ENCODE measurements at regions not wholly inside any gene's neighbourhood (a gene's known extent, or its start where the extent isn't known, plus 50 kb on each side); places are given as distances from the start of the nearest gene placed in this dataset.

- TF ChIP-seq, protein P1, sequence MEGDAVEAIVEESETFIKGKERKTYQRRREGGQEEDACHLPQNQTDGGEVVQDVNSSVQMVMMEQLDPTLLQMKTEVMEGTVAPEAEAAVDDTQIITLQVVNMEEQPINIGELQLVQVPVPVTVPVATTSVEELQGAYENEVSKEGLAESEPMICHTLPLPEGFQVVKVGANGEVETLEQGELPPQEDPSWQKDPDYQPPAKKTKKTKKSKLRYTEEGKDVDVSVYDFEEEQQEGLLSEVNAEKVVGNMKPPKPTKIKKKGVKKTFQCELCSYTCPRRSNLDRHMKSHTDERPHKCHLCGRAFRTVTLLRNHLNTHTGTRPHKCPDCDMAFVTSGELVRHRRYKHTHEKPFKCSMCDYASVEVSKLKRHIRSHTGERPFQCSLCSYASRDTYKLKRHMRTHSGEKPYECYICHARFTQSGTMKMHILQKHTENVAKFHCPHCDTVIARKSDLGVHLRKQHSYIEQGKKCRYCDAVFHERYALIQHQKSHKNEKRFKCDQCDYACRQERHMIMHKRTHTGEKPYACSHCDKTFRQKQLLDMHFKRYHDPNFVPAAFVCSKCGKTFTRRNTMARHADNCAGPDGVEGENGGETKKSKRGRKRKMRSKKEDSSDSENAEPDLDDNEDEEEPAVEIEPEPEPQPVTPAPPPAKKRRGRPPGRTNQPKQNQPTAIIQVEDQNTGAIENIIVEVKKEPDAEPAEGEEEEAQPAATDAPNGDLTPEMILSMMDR (IDR thresholded peaks at IDR 0.05), result no peak
- TF ChIP-seq POLR2A (IDR thresholded peaks at IDR 0.05), result no peak
Observed at GRCh38 chr2:67567886-67568285, 170.8 kb downstream of the ETAA1 start.
